ENCODE measurements at regions not wholly inside any gene's neighbourhood (a gene's known extent, or its start where the extent isn't known, plus 50 kb on each side); places are given as distances from the start of the nearest gene placed in this dataset.

DNA sequence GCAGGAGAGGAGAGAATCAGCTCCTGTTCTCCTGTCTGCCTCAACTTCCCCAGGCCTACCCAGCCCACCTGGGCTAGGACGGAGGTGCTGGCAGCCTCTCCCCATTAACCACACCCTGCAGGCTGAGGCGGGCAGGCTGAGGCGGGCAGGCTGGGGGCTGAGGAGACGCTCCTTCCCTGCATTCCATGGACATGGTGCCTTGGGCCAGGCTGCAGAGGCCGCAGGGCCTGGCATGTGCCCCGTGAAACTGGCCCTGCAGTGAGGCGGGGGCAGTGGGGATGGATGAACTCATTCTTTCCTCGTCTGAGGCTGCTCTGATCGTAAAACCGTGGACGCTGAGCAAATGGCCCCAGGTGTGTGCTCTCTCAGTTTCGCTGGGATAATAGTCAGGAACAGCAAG, 84.7 kb upstream of the LAPTM4A start:
- TF ChIP-seq, protein P1, sequence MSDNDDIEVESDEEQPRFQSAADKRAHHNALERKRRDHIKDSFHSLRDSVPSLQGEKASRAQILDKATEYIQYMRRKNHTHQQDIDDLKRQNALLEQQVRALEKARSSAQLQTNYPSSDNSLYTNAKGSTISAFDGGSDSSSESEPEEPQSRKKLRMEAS (IDR thresholded peaks at IDR 0.05): no peak
- TF ChIP-seq, protein P2, sequence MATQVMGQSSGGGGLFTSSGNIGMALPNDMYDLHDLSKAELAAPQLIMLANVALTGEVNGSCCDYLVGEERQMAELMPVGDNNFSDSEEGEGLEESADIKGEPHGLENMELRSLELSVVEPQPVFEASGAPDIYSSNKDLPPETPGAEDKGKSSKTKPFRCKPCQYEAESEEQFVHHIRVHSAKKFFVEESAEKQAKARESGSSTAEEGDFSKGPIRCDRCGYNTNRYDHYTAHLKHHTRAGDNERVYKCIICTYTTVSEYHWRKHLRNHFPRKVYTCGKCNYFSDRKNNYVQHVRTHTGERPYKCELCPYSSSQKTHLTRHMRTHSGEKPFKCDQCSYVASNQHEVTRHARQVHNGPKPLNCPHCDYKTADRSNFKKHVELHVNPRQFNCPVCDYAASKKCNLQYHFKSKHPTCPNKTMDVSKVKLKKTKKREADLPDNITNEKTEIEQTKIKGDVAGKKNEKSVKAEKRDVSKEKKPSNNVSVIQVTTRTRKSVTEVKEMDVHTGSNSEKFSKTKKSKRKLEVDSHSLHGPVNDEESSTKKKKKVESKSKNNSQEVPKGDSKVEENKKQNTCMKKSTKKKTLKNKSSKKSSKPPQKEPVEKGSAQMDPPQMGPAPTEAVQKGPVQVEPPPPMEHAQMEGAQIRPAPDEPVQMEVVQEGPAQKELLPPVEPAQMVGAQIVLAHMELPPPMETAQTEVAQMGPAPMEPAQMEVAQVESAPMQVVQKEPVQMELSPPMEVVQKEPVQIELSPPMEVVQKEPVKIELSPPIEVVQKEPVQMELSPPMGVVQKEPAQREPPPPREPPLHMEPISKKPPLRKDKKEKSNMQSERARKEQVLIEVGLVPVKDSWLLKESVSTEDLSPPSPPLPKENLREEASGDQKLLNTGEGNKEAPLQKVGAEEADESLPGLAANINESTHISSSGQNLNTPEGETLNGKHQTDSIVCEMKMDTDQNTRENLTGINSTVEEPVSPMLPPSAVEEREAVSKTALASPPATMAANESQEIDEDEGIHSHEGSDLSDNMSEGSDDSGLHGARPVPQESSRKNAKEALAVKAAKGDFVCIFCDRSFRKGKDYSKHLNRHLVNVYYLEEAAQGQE (IDR thresholded peaks at IDR 0.05; ENCODE audit: low read depth): no peak
- TF ChIP-seq TAF1 (IDR thresholded peaks at IDR 0.05; ENCODE audit: low read depth): no peak
- TF ChIP-seq EP300 (IDR thresholded peaks at IDR 0.05; ENCODE audit: borderline replicate concordance): no peak
- TF ChIP-seq, protein P3, sequence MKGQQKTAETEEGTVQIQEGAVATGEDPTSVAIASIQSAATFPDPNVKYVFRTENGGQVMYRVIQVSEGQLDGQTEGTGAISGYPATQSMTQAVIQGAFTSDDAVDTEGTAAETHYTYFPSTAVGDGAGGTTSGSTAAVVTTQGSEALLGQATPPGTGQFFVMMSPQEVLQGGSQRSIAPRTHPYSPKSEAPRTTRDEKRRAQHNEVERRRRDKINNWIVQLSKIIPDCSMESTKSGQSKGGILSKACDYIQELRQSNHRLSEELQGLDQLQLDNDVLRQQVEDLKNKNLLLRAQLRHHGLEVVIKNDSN (IDR thresholded peaks at IDR 0.05): no peak
- TF ChIP-seq EGR1 (IDR thresholded peaks at IDR 0.05): no peak
- no peak for TF ChIP-seq CEBPB (IDR thresholded peaks at IDR 0.05)
- TF ChIP-seq NFIC (IDR thresholded peaks at IDR 0.05): no peak
- TF ChIP-seq CREB1 (IDR thresholded peaks at IDR 0.05; ENCODE audit: low read depth): no peak
- TF ChIP-seq ZBTB7A (IDR thresholded peaks at IDR 0.05; ENCODE audit: low read depth): no peak
- no peak for TF ChIP-seq RAD21 (IDR thresholded peaks at IDR 0.05; ENCODE audit: low read depth)
- no peak for TF ChIP-seq YY1 (IDR thresholded peaks at IDR 0.05; ENCODE audit: low read depth)
- TF ChIP-seq TEAD4 (IDR thresholded peaks at IDR 0.05): no peak

Measured in Ishikawa (cell line).